ENCODE measurements at regions not wholly inside any gene's neighbourhood (a gene's known extent, or its start where the extent isn't known, plus 50 kb on each side); places are given as distances from the start of the nearest gene placed in this dataset.

GRCh38 chr2:8241317-8241716 lies 440.5 kb upstream of the ID2 start:
- Mint-ChIP-seq H3K4me3 (no peak overlapping the region), H3K36me3 (ENCODE audit: insufficient read depth in 1 of 3, low read depth in 3 of 3) (peaks cover 7 to 21% (median 15%) of the 10 kb centered on the region in 3 experiments), H3K9me3 (peaks cover 16 to 27% of the 10 kb centered on the region in 2 experiments), H3K27ac (peak overlapping the region in 1 of 3 experiments; percentile 42; a peak in 2 of 7 replicates), H3K27me3 (ENCODE audit: low read depth) (no peaks in the 10 kb centered on the region; the same call in 1 of the 2 replicates), H3K4me1 (peaks cover 20 to 31% of the 10 kb centered on the region in 2 experiments)
- no peak overlapping the region for H2AK5ac ChIP-seq (ENCODE audit: insufficient read length, low read length)
- H4K5ac ChIP-seq (ENCODE audit: insufficient read length, low read depth, low read length): no peak overlapping the region
- no peak overlapping the region for H3K56ac ChIP-seq (ENCODE audit: insufficient read length, low read depth, low read length)
- no peaks in the 10 kb centered on the region for H3K27me3 ChIP-seq (ENCODE audit: insufficient read depth, low read length)
- no CpG with 5 or more reads among the region's 3 CpGs for WGBS (ENCODE audit: extremely low coverage, insufficient read length, low lambda C conversion rate)
- no peak overlapping the region for H2AFZ ChIP-seq (ENCODE audit: low read length)
- H3K14ac ChIP-seq (ENCODE audit: insufficient read depth, low read length): peak overlapping the region; percentile 55; the same call in 1 of the 2 replicates
- no peak overlapping the region for H3T11ph ChIP-seq (ENCODE audit: low read length)
- no peak overlapping the region for H2BK12ac ChIP-seq (ENCODE audit: insufficient read length, low read depth, low read length)
- no peak overlapping the region for H2BK120ac ChIP-seq (ENCODE audit: low read depth, low read length, poor library complexity, severe bottlenecking)
- H3K27ac ChIP-seq (ENCODE audit: insufficient read length, low read depth, low read length): no peak overlapping the region
- H4K8ac ChIP-seq (replicated peaks; ENCODE audit: insufficient read length, low read depth, low read length): no peak overlapping the region
- no peak overlapping the region for H2BK5ac ChIP-seq (ENCODE audit: insufficient read length, low read length)
- H3K23ac ChIP-seq (ENCODE audit: insufficient read length, low read depth, low read length): no peak overlapping the region
- peaks cover 5% of the 10 kb centered on the region; the same call in 1 of the 2 replicates for H3K4me1 ChIP-seq (ENCODE audit: insufficient read depth, low read length)
- no peak overlapping the region for H3K4ac ChIP-seq (ENCODE audit: low read depth, low read length)
- no peak for TF ChIP-seq CTCF (conservative IDR thresholded peaks at IDR 0.05)
- peak overlapping the region; percentile 11 for H3K18ac ChIP-seq (ENCODE audit: insufficient read length, low read depth, low read length)
- no peak overlapping the region for H3K4me2 ChIP-seq (ENCODE audit: insufficient read depth, insufficient read length, low read length)
- DNase-seq: peak; percentile 7
- H3K79me2 ChIP-seq (ENCODE audit: insufficient read depth, low read length): no peaks in the 10 kb centered on the region
- H2BK15ac ChIP-seq (ENCODE audit: low read depth, low read length): no peak overlapping the region
- no peaks in the 10 kb centered on the region for H3K23me2 ChIP-seq (ENCODE audit: insufficient read length, low read depth, low read length, poor library complexity, severe bottlenecking)
- no peaks in the 10 kb centered on the region for H3K79me1 ChIP-seq (ENCODE audit: insufficient read depth, low read depth, low read length, poor library complexity, severe bottlenecking)
- no peak overlapping the region for H3K9ac ChIP-seq (ENCODE audit: extremely low read depth, insufficient read length, low read length)
- H3K9me3 ChIP-seq (ENCODE audit: control insufficient read depth, low read depth, low read length): no peaks in the 10 kb centered on the region
- H4K91ac ChIP-seq (ENCODE audit: insufficient read length, low read depth, low read length): peak overlapping the region; percentile 32
- no peaks in the 10 kb centered on the region for H4K20me1 ChIP-seq (ENCODE audit: control insufficient read depth, insufficient read depth, insufficient read length)
- H2BK20ac ChIP-seq (ENCODE audit: low read depth, low read length, poor library complexity, severe bottlenecking): peak overlapping the region; percentile 95

All from H9 (cell line).